ENCODE measurements at regions not wholly inside any gene's neighbourhood (a gene's known extent, or its start where the extent isn't known, plus 50 kb on each side); places are given as distances from the start of the nearest gene placed in this dataset.

- Histone ChIP-seq H4K91ac (ENCODE audit: insufficient read depth, low read depth, low read length) (no peak overlapping the region), H3K56ac (ENCODE audit: extremely low read depth, insufficient read depth, low read length) (no peak overlapping the region), H3K4me1 (ENCODE audit: control insufficient read depth, insufficient read depth, low read length) (peaks cover 5% of the 10 kb centered on the region; the same call in 1 of the 2 replicates), H2BK20ac (ENCODE audit: low read depth, low read length) (peak overlapping the region; percentile 58), H2BK120ac (ENCODE audit: low read depth, low read length) (peak overlapping the region; percentile 44; the same call in 1 of the 2 replicates), H3K9me1 (ENCODE audit: insufficient read depth, low read length) (peaks cover 4% of the 10 kb centered on the region; the same call in 1 of the 2 replicates), H2BK5ac (ENCODE audit: low read depth, low read length, poor library complexity, severe bottlenecking) (no peak overlapping the region), H3K36me3 (ENCODE audit: control insufficient read depth, insufficient read depth, low read length) (no peaks in the 10 kb centered on the region), H3K4ac (ENCODE audit: low read depth, low read length) (peak overlapping the region; percentile 11; the same call in 1 of the 2 replicates), H3K27me3 (ENCODE audit: control insufficient read depth, insufficient read depth, low read length) (no peaks in the 10 kb centered on the region), H4K5ac (ENCODE audit: low read depth, low read length) (no peak overlapping the region; the same call in 1 of the 2 replicates), H4K8ac (ENCODE audit: low read depth in 2 of 2, low read length in 2 of 2) (peak overlapping the region in 1 of 2 experiments; percentile 1; a peak in 1 of 4 replicates), H3K79me1 (ENCODE audit: low read depth in 1 of 2, low read length in 2 of 2) (no peaks in the 10 kb centered on the region), H3K14ac (replicated peaks; ENCODE audit: low read depth, low read length) (0 out of 2 replicates have a peak overlapping the region, but pooled peaks have one; percentile 32), H3K18ac (ENCODE audit: low read depth, low read length) (peak overlapping the region; percentile 43; the same call in 1 of the 2 replicates), H3K4me2 (ENCODE audit: low read depth, low read length) (no peak overlapping the region), H2AFZ (replicated peaks; ENCODE audit: low read length, poor library complexity) (no peak overlapping the region), H2AK5ac (ENCODE audit: low read depth, low read length) (peak overlapping the region; percentile 66), H3K9me3 (ENCODE audit: control insufficient read depth, insufficient read depth, low read length) (peaks cover 12% of the 10 kb centered on the region; the same call in 1 of the 2 replicates), H4K20me1 (ENCODE audit: insufficient read depth, low read length) (no peaks in the 10 kb centered on the region), H3K9ac (ENCODE audit: low read depth, low read length) (no peak overlapping the region), H2BK15ac (ENCODE audit: low read depth, low read length) (peak overlapping the region; percentile 54; the same call in 2 of the 3 replicates), H3K23ac (ENCODE audit: low read depth, low read length) (no peak overlapping the region), H3K27ac (ENCODE audit: insufficient read depth, low read length) (no peak overlapping the region), H3K4me3 (ENCODE audit: insufficient read depth, low read depth, low read length) (no peak overlapping the region), H2AK9ac (replicated peaks; ENCODE audit: low read depth, low read length, poor library complexity) (no peak overlapping the region)
- intact Hi-C loops (cut with micrococcal nuclease) (no loop called here), in situ Hi-C loops (cut with MboI; ENCODE audit: low sequenced_read_pairs) (no loop called here), dilution Hi-C loops (cut with HindIII; ENCODE audit: low sequenced_read_pairs, unreplicated experiment) (no loop called here)
- POLR2A ChIA-PET (ENCODE audit: unreplicated experiment), result no interaction called here
- DNase-seq (peak; percentile 44), ATAC-seq (ENCODE audit: low read depth) (no peak)
- TF ChIP-seq ELK1 (IDR thresholded peaks at IDR 0.05; ENCODE audit: borderline replicate concordance, low read depth, low read length) (no peak), MAZ (IDR thresholded peaks at IDR 0.05; ENCODE audit: borderline replicate concordance, low read depth, low read length) (no peak), RFX5 (IDR thresholded peaks at IDR 0.05; ENCODE audit: low read depth, low read length) (no peak), USF2 (IDR thresholded peaks at IDR 0.05; ENCODE audit: low read depth, low read length) (no peak), RAD21 (IDR thresholded peaks at IDR 0.05; ENCODE audit: low read length) (no peak), BHLHE40 (IDR thresholded peaks at IDR 0.05; ENCODE audit: low read depth, low read length) (no peak), MXI1 (IDR thresholded peaks at IDR 0.05; ENCODE audit: borderline replicate concordance, low read depth, low read length) (no peak), CHD1 (IDR thresholded peaks at IDR 0.05; ENCODE audit: low read depth, low read length) (no peak)
- WGBS, 2 experiments (ENCODE audit: extremely low coverage in 2 of 2, insufficient read length in 1 of 2), result 83% methylated on average over 1 of the region's 3 CpGs; no CpG with 5 or more reads in 1 of the 2 experiments
- CTCF ChIA-PET, result no interaction called here
- BruUV-seq (replicated peaks), result no TSS peak
Observed at GRCh38 chr18:55838841-55839240, 250.8 kb upstream of the TCF4 start.

Data from IMR-90 (cell line).